CD14-positive monocyte (primary cell): ENCODE measurements at regions not wholly inside any gene's neighbourhood (a gene's known extent, or its start where the extent isn't known, plus 50 kb on each side); places are given as distances from the start of the nearest gene placed in this dataset.

Source experiments
- DNase-seq, 3 donors: peaks; one replicate each; pipeline ENCODE4 v3.0.0-alpha.2; 2011 to 2022
- H2AFZ ChIP-seq: 2 replicates; pipeline ENCODE4 v1.6.0; 2012; ENCODE audit warnings: mild to moderate bottlenecking, low read depth, low read length, inconsistent platforms; ENCODE audit not compliant: insufficient read depth, poor library complexity, severe bottlenecking
- H3K27ac ChIP-seq, 2 donors: 1 replicate in 1 of 2; 2 replicates in 1 of 2; pipeline ENCODE4 v1.5.1; 2012 to 2013; ENCODE audit warnings: low read length in 2 of 2, control low read depth in 1 of 2, inconsistent platforms in 1 of 2, low read depth in 1 of 2, mild to moderate bottlenecking in 1 of 2
- H3K27me3 ChIP-seq, 2 donors: one replicate each; pipeline versions ENCODE4 v1.6.0 to v1.6.1; 2011 to 2013; ENCODE audit warnings: low read length in 2 of 2; ENCODE audit not compliant: control insufficient read depth in 2 of 2, insufficient read depth in 2 of 2
- H3K36me3 ChIP-seq, 2 donors: replicated peaks in 1 of 2; 1 replicate in 1 of 2; 2 replicates in 1 of 2; pipeline versions ENCODE4 v1.5.1 to v1.6.1; 2012 to 2013; ENCODE audit warnings: low read length in 2 of 2, control low read depth in 1 of 2, inconsistent platforms in 1 of 2, mild to moderate bottlenecking in 1 of 2; ENCODE audit not compliant: insufficient read depth in 2 of 2, control insufficient read depth in 1 of 2
- H3K4me1 ChIP-seq, 2 donors: 1 replicate in 1 of 2; 2 replicates in 1 of 2; pipeline versions ENCODE4 v1.5.1 to v1.6.1; 2012 to 2013; ENCODE audit warnings: low read length in 2 of 2, control low read depth in 1 of 2, inconsistent platforms in 1 of 2, mild to moderate bottlenecking in 1 of 2, moderate library complexity in 1 of 2; ENCODE audit not compliant: insufficient read depth in 2 of 2, control insufficient read depth in 1 of 2
- H3K4me2 ChIP-seq: replicated peaks from 2 replicates; pipeline ENCODE3; 2012; ENCODE audit warnings: low read length, moderate library complexity, mild to moderate bottlenecking; ENCODE audit not compliant: poor library complexity, severe bottlenecking; ENCODE audit errors: extremely low read depth
- H3K4me3 ChIP-seq, 3 experiments: fragments of 200-600 bp in 1 of 3; sonication (generic) in 1 of 3; replicated peaks in 1 of 3; 1 replicate in 2 of 3; 2 replicates in 1 of 3; pipeline ENCODE4 v1.5.1; 2011 to 2013; ENCODE audit warnings: low read length in 3 of 3, mild to moderate bottlenecking in 3 of 3, control low read depth in 2 of 3, low read depth in 2 of 3, inconsistent platforms in 1 of 3, moderate library complexity in 1 of 3
- H3K79me2 ChIP-seq: 2 replicates; pipeline ENCODE4 v1.6.0; 2012; ENCODE audit warnings: mild to moderate bottlenecking, control low read depth, inconsistent platforms, low read length, moderate library complexity; ENCODE audit not compliant: insufficient read depth
- H3K9ac ChIP-seq: 2 replicates; pipeline ENCODE4 v1.6.0; 2017; ENCODE audit warnings: low read length, mild to moderate bottlenecking; ENCODE audit not compliant: insufficient read depth, poor library complexity, severe bottlenecking
- H3K9me3 ChIP-seq, 2 donors: replicated peaks in 1 of 2; 1 replicate in 1 of 2; 2 replicates in 1 of 2; pipeline versions ENCODE4 v1.5.1 to v1.6.1; 2012 to 2013; ENCODE audit warnings: low read length in 2 of 2, control low read depth in 1 of 2; ENCODE audit not compliant: control insufficient read depth in 1 of 2, insufficient read depth in 1 of 2
- H4K20me1 ChIP-seq: 2 replicates; pipeline ENCODE4 v1.6.0; 2012; ENCODE audit warnings: mild to moderate bottlenecking, low read length, control low read depth, moderate library complexity; ENCODE audit not compliant: insufficient read depth
- H3K27ac Mint-ChIP-seq, 7 donors: one replicate each; pipeline ENCODE4 v1.8.0; 2020; ENCODE audit warnings: mild to moderate bottlenecking in 7 of 7, mixed read lengths in 7 of 7, moderate library complexity in 6 of 7, inconsistent platforms in 2 of 7
- H3K27me3 Mint-ChIP-seq, 3 donors: one replicate each; pipeline ENCODE4 v1.8.0; 2021 to 2022; ENCODE audit warnings: low read depth in 3 of 3, mild to moderate bottlenecking in 3 of 3, mixed read lengths in 3 of 3, moderate library complexity in 3 of 3, inconsistent platforms in 1 of 3
- H3K36me3 Mint-ChIP-seq, 2 donors: one replicate each; pipeline ENCODE4 v1.8.0; 2020; ENCODE audit warnings: mixed read lengths in 2 of 2, inconsistent platforms in 1 of 2, mild to moderate bottlenecking in 1 of 2
- H3K4me1 Mint-ChIP-seq: one replicate; pipeline ENCODE4 v1.8.0; 2020; ENCODE audit warnings: mild to moderate bottlenecking, mixed read lengths
- H3K4me3 Mint-ChIP-seq, 2 donors: one replicate each; pipeline ENCODE4 v1.8.0; 2020; ENCODE audit warnings: mild to moderate bottlenecking in 2 of 2, mixed read lengths in 2 of 2, moderate library complexity in 1 of 2
- H3K9me3 Mint-ChIP-seq, 7 donors: one replicate each; pipeline ENCODE4 v1.8.0; 2020 to 2022; ENCODE audit warnings: mixed read lengths in 7 of 7, mild to moderate bottlenecking in 6 of 7, moderate library complexity in 6 of 7, inconsistent platforms in 2 of 7
- CTCF ChIP-seq: fragments of 200-600 bp; IDR thresholded peaks from one replicate; pipeline ENCODE4 v1.8.0; 2022; ENCODE audit warnings: antibody characterized with exemption, mild to moderate bottlenecking
- WGBS: methylation state at CpG from one replicate; pipeline ENCODE4 v1.1.5; 2013; ENCODE audit warnings: missing lambda C conversion rate; ENCODE audit not compliant: insufficient coverage; 5-methylcytosine and 5-hydroxymethylcytosine counted together
- intact Hi-C, 2 donors: fragments of 100-400 bp; cut with micrococcal nuclease; formaldehyde crosslinking; loops; one replicate each; pipeline versions ENCODE4 v1.15.0 to v1.15.1; 2023

- Mint-ChIP-seq H3K36me3 (no peaks in the 10 kb centered on the region), H3K4me3 (no peak overlapping the region), H3K4me1 (peaks cover 4% of the 10 kb centered on the region), H3K27me3 (peaks cover 0 to 2% (median 0%) of the 10 kb centered on the region in 3 donors), H3K27ac (no peak overlapping the region), H3K9me3 (peaks cover 0 to 20% (median 10%) of the 10 kb centered on the region in 7 donors)
- intact Hi-C loops, result no loop called here
- Histone ChIP-seq H3K27me3 (no peaks in the 10 kb centered on the region), H3K9ac (no peak overlapping the region), H3K9me3 (peaks cover 0 to 10% of the 10 kb centered on the region in 2 donors), H3K4me1 (peaks cover 0 to 5% of the 10 kb centered on the region in 2 donors), H3K4me3 (no peak overlapping the region), H4K20me1 (no peaks in the 10 kb centered on the region), H3K79me2 (no peaks in the 10 kb centered on the region), H3K4me2 (no peak overlapping the region), H3K36me3 (no peaks in the 10 kb centered on the region), H3K27ac (no peak overlapping the region), H2AFZ (no peak overlapping the region)
- no peak for DNase-seq
- WGBS, result no CpG with 5 or more reads among the region's 6 CpGs
- TF ChIP-seq CTCF, result no peak
These were observed 192.5 kb upstream of the ZRANB2 start for GRCh38 chr1:71273334-71273733.

- H3K27me3 ChIP-seq, result no peaks in the 10 kb centered on the region
- H3K4me1 Mint-ChIP-seq, result peaks cover 4% of the 10 kb centered on the region
- no peak for TF ChIP-seq CTCF
- H2AFZ ChIP-seq, result no peak overlapping the region
- H3K36me3 ChIP-seq, result no peaks in the 10 kb centered on the region
- WGBS, result 93% methylated on average over 3 of the region's 8 CpGs
- peaks cover 0 to 2% (median 0%) of the 10 kb centered on the region in 3 donors for H3K27me3 Mint-ChIP-seq
- no peak overlapping the region for H3K4me3 Mint-ChIP-seq
- H3K9ac ChIP-seq, result no peak overlapping the region
- peaks cover 0 to 6% of the 10 kb centered on the region in 2 donors for H3K9me3 ChIP-seq
- H3K79me2 ChIP-seq, result no peaks in the 10 kb centered on the region
- DNase-seq, result no peak
- no peaks in the 10 kb centered on the region for H4K20me1 ChIP-seq
- H3K4me2 ChIP-seq, result no peak overlapping the region
- intact Hi-C loops, result no loop called here
- H3K36me3 Mint-ChIP-seq, result no peaks in the 10 kb centered on the region
- H3K27ac Mint-ChIP-seq, result peak overlapping the region in 1 of 7 donors; percentile 56
- H3K4me1 ChIP-seq, result peaks cover 0 to 5% of the 10 kb centered on the region in 2 donors
- H3K27ac ChIP-seq, result no peak overlapping the region
- H3K4me3 ChIP-seq, result no peak overlapping the region
- H3K9me3 Mint-ChIP-seq, result peaks cover 3 to 14% (median 8%) of the 10 kb centered on the region in 7 donors
These were observed 189.6 kb upstream of the ZRANB2 start for GRCh38 chr1:71270394-71270915.
